Liver (tissue), 8 donors: ENCODE measurements at regions not wholly inside any gene's neighbourhood (a gene's known extent, or its start where the extent isn't known, plus 50 kb on each side); places are given as distances from the start of the nearest gene placed in this dataset.

ENCODE experiments used
- DNase-seq: peaks from one replicate; pipeline ENCODE4 v3.0.0-alpha.2; 2017; ENCODE audit warnings: low spot score
- H3K27ac ChIP-seq, 2 donors: one replicate each; pipeline ENCODE4 v1.7.0; 2013; ENCODE audit warnings: inconsistent platforms in 2 of 2, low read length in 2 of 2, control low read depth in 1 of 2, low read depth in 1 of 2, mild to moderate bottlenecking in 1 of 2
- H3K27me3 ChIP-seq, 4 donors: one replicate each; pipeline versions ENCODE4 v1.6.1 to v1.7.0; 2013; ENCODE audit warnings: low read length in 3 of 4, inconsistent platforms in 1 of 4, mild to moderate bottlenecking in 1 of 4, moderate library complexity in 1 of 4; ENCODE audit not compliant: control insufficient read depth in 4 of 4, insufficient read depth in 4 of 4
- H3K36me3 ChIP-seq, 4 donors: one replicate each; pipeline versions ENCODE4 v1.6.1 to v1.7.0; 2013; ENCODE audit warnings: low read length in 3 of 4, mild to moderate bottlenecking in 3 of 4, low read depth in 1 of 4, moderate library complexity in 1 of 4; ENCODE audit not compliant: control insufficient read depth in 4 of 4, insufficient read depth in 3 of 4
- H3K4me1 ChIP-seq, 4 donors: one replicate each; pipeline versions ENCODE4 v1.6.1 to v1.7.0; 2013; ENCODE audit warnings: low read length in 3 of 4, mild to moderate bottlenecking in 3 of 4, moderate library complexity in 1 of 4; ENCODE audit not compliant: control insufficient read depth in 4 of 4, insufficient read depth in 4 of 4
- H3K4me3 ChIP-seq, 3 donors: one replicate each; pipeline versions ENCODE4 v1.6.1 to v1.7.0; 2013; ENCODE audit warnings: low read length in 3 of 3, control low read depth in 1 of 3, low read depth in 1 of 3, mild to moderate bottlenecking in 1 of 3
- H3K9ac ChIP-seq, 2 donors: one replicate each; pipeline ENCODE4 v1.7.0; 2013; ENCODE audit warnings: low read length in 2 of 2, mild to moderate bottlenecking in 2 of 2, moderate library complexity in 2 of 2, control low read depth in 1 of 2, low read depth in 1 of 2
- H3K9me3 ChIP-seq, 4 donors: one replicate each; pipeline versions ENCODE4 v1.6.1 to v1.7.0; 2013; ENCODE audit warnings: low read length in 3 of 4; ENCODE audit not compliant: control insufficient read depth in 4 of 4
- FOXA1 ChIP-seq: IDR thresholded peaks from 2 replicates; pipeline ENCODE4 v1.6.1; 2016; ENCODE audit warnings: antibody characterized with exemption
- FOXA2 ChIP-seq: IDR thresholded peaks from 2 replicates; pipeline ENCODE4 v1.6.1; 2016; ENCODE audit warnings: antibody characterized with exemption
- GABPA ChIP-seq, 2 donors: IDR thresholded peaks in 1 of 2; conservative IDR thresholded peaks in 1 of 2; 2 replicates each; pipeline ENCODE4 v1.6.1; 2016; ENCODE audit warnings: antibody characterized with exemption in 2 of 2, mild to moderate bottlenecking in 1 of 2, moderate library complexity in 1 of 2
- HNF4A ChIP-seq, 2 donors: conservative IDR thresholded peaks; 2 replicates each; pipeline ENCODE4 v1.6.1; 2016; ENCODE audit warnings: antibody characterized with exemption in 2 of 2, mild to moderate bottlenecking in 2 of 2
- HNF4G ChIP-seq: IDR thresholded peaks from 2 replicates; pipeline ENCODE4 v1.6.1; 2016; ENCODE audit warnings: antibody characterized with exemption
- NR2F2 ChIP-seq: IDR thresholded peaks from 2 replicates; pipeline ENCODE4 v1.6.1; 2016; ENCODE audit warnings: antibody characterized with exemption
- RAD21 ChIP-seq, 2 donors: IDR thresholded peaks; 2 replicates each; pipeline ENCODE4 v1.6.1; 2016; ENCODE audit warnings: antibody characterized with exemption in 2 of 2, mild to moderate bottlenecking in 2 of 2
- RXRA ChIP-seq, 2 donors: IDR thresholded peaks; 2 replicates each; pipeline ENCODE4 v1.6.1; 2017 to 2018; ENCODE audit warnings: antibody characterized with exemption in 2 of 2, mild to moderate bottlenecking in 1 of 2
- SP1 ChIP-seq: IDR thresholded peaks from 2 replicates; pipeline ENCODE4 v1.6.1; 2018; ENCODE audit warnings: antibody characterized with exemption, mild to moderate bottlenecking
- TAF1 ChIP-seq: conservative IDR thresholded peaks from 2 replicates; pipeline ENCODE4 v1.6.1; 2016; ENCODE audit warnings: antibody characterized with exemption, mild to moderate bottlenecking
- YY1 ChIP-seq: IDR thresholded peaks from 2 replicates; pipeline ENCODE4 v1.6.1; 2016; ENCODE audit warnings: antibody characterized with exemption, mild to moderate bottlenecking
- WGBS: extraction: QIAGEN DNeasy Blood & Tissue Kit; methylation state at CpG from one replicate; pipeline ENCODE4 v1.1.7; 2013; 5-methylcytosine and 5-hydroxymethylcytosine counted together
- TF ChIP-seq, protein P1 (sequence below): IDR thresholded peaks from 2 replicates; pipeline ENCODE4 v1.6.1; 2016; ENCODE audit warnings: antibody characterized with exemption
- TF ChIP-seq, protein P2 (sequence below): IDR thresholded peaks from 2 replicates; pipeline ENCODE4 v1.6.1; 2016; ENCODE audit warnings: antibody characterized with exemption
- TF ChIP-seq, protein P3 (sequence below): IDR thresholded peaks from 2 replicates; pipeline ENCODE4 v1.6.1; 2016; ENCODE audit warnings: antibody characterized with exemption
- TF ChIP-seq, protein P4 (sequence below): fragments of 150-350 bp; IDR thresholded peaks from 2 replicates; pipeline ENCODE4 v1.5.1; 2017; ENCODE audit warnings: improper control_type of control experiment, low read depth, low read length; ENCODE audit not compliant: missing input control
- TF ChIP-seq, protein P5 (sequence below): IDR thresholded peaks from 2 replicates; pipeline ENCODE4 v1.6.1; 2016; ENCODE audit warnings: antibody characterized with exemption, mild to moderate bottlenecking
- donor health status: healthy.
- donor health status: healthy.
- donor health status: healthy.
- donor health status: healthy.
- donor health status: healthy.

DNA sequence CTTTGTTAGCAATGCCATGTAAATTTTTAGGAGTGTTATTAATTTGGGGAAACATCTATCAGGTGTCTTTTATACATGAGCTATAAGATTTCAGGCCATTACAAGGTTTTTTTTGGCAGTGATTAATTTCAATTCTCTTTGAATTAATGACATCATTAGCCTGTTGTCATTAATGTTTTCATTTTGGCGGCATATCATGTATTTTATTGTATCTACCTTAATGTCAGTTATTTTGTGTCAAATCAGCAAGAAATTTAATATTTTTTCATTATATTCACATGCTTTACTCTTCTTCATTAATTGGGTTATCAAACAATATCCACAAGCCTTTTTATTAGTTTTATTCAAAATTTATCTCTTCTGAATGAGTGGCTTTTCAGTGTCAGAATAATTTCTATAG, 153.0 kb upstream of the CAND1 start:
- Histone ChIP-seq H3K9me3 (no peaks in the 10 kb centered on the region), H3K4me3 (no peak overlapping the region), H3K27me3 (peaks cover 0 to 11% (median 0%) of the 10 kb centered on the region in 4 donors), H3K4me1 (no peaks in the 10 kb centered on the region), H3K9ac (no peak overlapping the region), H3K36me3 (no peaks in the 10 kb centered on the region), H3K27ac (no peak overlapping the region)
- 82% methylated on average over 1 of the region's 1 CpG for WGBS
- no peak for DNase-seq
- TF ChIP-seq, protein P1, sequence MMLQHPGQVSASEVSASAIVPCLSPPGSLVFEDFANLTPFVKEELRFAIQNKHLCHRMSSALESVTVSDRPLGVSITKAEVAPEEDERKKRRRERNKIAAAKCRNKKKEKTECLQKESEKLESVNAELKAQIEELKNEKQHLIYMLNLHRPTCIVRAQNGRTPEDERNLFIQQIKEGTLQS, result no peak
- no peak for TF ChIP-seq RAD21 (IDR thresholded peaks at IDR 0.05)
- TF ChIP-seq HNF4A (conservative IDR thresholded peaks at IDR 0.05), result no peak
- TF ChIP-seq FOXA2, result no peak
- TF ChIP-seq FOXA1, result no peak
- TF ChIP-seq, protein P2, sequence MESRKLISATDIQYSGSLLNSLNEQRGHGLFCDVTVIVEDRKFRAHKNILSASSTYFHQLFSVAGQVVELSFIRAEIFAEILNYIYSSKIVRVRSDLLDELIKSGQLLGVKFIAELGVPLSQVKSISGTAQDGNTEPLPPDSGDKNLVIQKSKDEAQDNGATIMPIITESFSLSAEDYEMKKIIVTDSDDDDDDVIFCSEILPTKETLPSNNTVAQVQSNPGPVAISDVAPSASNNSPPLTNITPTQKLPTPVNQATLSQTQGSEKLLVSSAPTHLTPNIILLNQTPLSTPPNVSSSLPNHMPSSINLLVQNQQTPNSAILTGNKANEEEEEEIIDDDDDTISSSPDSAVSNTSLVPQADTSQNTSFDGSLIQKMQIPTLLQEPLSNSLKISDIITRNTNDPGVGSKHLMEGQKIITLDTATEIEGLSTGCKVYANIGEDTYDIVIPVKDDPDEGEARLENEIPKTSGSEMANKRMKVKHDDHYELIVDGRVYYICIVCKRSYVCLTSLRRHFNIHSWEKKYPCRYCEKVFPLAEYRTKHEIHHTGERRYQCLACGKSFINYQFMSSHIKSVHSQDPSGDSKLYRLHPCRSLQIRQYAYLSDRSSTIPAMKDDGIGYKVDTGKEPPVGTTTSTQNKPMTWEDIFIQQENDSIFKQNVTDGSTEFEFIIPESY, result no peak
- no peak for TF ChIP-seq TAF1
- TF ChIP-seq HNF4G, result no peak
- no peak for TF ChIP-seq SP1
- no peak for TF ChIP-seq NR2F2
- TF ChIP-seq RXRA (IDR thresholded peaks at IDR 0.05), result no peak
- no peak for TF ChIP-seq GABPA (IDR thresholded peaks at IDR 0.05 in 1 of 2, conservative IDR thresholded peaks at IDR 0.05 in 1 of 2)
- TF ChIP-seq, protein P3, sequence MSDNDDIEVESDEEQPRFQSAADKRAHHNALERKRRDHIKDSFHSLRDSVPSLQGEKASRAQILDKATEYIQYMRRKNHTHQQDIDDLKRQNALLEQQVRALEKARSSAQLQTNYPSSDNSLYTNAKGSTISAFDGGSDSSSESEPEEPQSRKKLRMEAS, result no peak

DNA sequence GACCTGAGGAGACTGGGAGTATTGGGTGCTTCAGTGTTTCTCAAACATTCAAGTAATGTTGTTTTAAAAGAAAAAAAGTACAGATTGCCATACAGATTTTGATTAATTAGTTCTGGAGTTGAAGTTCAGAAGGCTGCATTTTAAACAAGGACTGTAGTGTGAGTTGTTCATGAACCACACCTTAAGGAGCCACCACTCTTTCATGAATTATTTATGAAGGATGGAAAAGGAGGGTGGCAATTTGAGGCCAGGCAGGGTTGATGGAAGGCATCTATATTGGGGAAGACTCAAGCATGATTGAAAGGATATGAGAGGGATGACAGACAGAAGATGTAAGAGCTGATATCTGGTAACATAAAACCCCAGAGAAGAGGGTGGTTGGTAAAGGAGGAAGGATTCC, 146.6 kb upstream of the CAND1 start:
- no peaks in the 10 kb centered on the region for H3K36me3 ChIP-seq

More for the DNA sequence above, 146.6 kb upstream of the CAND1 start:
- H3K9me3 ChIP-seq, result no peaks in the 10 kb centered on the region
- H3K9ac ChIP-seq, result no peak overlapping the region
- H3K4me1 ChIP-seq, result no peaks in the 10 kb centered on the region
- H3K27ac ChIP-seq, result no peak overlapping the region
- peaks cover 0 to 3% (median 0%) of the 10 kb centered on the region in 4 donors for H3K27me3 ChIP-seq
- TF ChIP-seq, protein P2, result no peak
- TF ChIP-seq NR2F2, result no peak
- TF ChIP-seq GABPA (IDR thresholded peaks at IDR 0.05 in 1 of 2, conservative IDR thresholded peaks at IDR 0.05 in 1 of 2), result no peak
- TF ChIP-seq, protein P4, sequence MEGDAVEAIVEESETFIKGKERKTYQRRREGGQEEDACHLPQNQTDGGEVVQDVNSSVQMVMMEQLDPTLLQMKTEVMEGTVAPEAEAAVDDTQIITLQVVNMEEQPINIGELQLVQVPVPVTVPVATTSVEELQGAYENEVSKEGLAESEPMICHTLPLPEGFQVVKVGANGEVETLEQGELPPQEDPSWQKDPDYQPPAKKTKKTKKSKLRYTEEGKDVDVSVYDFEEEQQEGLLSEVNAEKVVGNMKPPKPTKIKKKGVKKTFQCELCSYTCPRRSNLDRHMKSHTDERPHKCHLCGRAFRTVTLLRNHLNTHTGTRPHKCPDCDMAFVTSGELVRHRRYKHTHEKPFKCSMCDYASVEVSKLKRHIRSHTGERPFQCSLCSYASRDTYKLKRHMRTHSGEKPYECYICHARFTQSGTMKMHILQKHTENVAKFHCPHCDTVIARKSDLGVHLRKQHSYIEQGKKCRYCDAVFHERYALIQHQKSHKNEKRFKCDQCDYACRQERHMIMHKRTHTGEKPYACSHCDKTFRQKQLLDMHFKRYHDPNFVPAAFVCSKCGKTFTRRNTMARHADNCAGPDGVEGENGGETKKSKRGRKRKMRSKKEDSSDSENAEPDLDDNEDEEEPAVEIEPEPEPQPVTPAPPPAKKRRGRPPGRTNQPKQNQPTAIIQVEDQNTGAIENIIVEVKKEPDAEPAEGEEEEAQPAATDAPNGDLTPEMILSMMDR, result no peak
- no peak for TF ChIP-seq YY1
- no peak for TF ChIP-seq HNF4A (conservative IDR thresholded peaks at IDR 0.05)
- TF ChIP-seq, protein P5, sequence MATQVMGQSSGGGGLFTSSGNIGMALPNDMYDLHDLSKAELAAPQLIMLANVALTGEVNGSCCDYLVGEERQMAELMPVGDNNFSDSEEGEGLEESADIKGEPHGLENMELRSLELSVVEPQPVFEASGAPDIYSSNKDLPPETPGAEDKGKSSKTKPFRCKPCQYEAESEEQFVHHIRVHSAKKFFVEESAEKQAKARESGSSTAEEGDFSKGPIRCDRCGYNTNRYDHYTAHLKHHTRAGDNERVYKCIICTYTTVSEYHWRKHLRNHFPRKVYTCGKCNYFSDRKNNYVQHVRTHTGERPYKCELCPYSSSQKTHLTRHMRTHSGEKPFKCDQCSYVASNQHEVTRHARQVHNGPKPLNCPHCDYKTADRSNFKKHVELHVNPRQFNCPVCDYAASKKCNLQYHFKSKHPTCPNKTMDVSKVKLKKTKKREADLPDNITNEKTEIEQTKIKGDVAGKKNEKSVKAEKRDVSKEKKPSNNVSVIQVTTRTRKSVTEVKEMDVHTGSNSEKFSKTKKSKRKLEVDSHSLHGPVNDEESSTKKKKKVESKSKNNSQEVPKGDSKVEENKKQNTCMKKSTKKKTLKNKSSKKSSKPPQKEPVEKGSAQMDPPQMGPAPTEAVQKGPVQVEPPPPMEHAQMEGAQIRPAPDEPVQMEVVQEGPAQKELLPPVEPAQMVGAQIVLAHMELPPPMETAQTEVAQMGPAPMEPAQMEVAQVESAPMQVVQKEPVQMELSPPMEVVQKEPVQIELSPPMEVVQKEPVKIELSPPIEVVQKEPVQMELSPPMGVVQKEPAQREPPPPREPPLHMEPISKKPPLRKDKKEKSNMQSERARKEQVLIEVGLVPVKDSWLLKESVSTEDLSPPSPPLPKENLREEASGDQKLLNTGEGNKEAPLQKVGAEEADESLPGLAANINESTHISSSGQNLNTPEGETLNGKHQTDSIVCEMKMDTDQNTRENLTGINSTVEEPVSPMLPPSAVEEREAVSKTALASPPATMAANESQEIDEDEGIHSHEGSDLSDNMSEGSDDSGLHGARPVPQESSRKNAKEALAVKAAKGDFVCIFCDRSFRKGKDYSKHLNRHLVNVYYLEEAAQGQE, result no peak
- no peak for DNase-seq
- no peak overlapping the region for H3K4me3 ChIP-seq
